Uterus (tissue), 2 donors: ENCODE measurements at regions not wholly inside any gene's neighbourhood (a gene's known extent, or its start where the extent isn't known, plus 50 kb on each side); places are given as distances from the start of the nearest gene placed in this dataset.

Experiments used
- CTCF ChIP-seq, 4 experiments: fragments of 200-600 bp in 2 of 4; fragments of 450-650 bp in 2 of 4; sonication (generic) in 2 of 4; IDR thresholded peaks; one replicate each; pipeline ENCODE4 v1.5.1; 2016 to 2019; ENCODE audit warnings: antibody characterized with exemption in 4 of 4, mild to moderate bottlenecking in 2 of 4, moderate library complexity in 1 of 4
- POLR2A ChIP-seq, 2 donors: fragments of 450-650 bp; IDR thresholded peaks; one replicate each; pipeline ENCODE4 v1.6.1; 2016; ENCODE audit warnings: antibody characterized with exemption in 2 of 2, mild to moderate bottlenecking in 1 of 2, moderate library complexity in 1 of 2

GRCh38 chr13:74336546-74336945 is 202.3 kb upstream of the KLF12 start:
- no peak for TF ChIP-seq CTCF (IDR thresholded peaks at IDR 0.05)
- no peak for TF ChIP-seq POLR2A (IDR thresholded peaks at IDR 0.05)
